Nephron progenitor cell (in vitro differentiated cells): ENCODE measurements at regions not wholly inside any gene's neighbourhood (a gene's known extent, or its start where the extent isn't known, plus 50 kb on each side); places are given as distances from the start of the nearest gene placed in this dataset.

Experiments
- DNase-seq: peaks from one replicate; pipeline ENCODE4 v3.0.0; 2021
- H3K27ac Mint-ChIP-seq: 2 replicates; pipeline ENCODE4 v1.8.0; 2021; ENCODE audit warnings: mild to moderate bottlenecking, moderate library complexity, mixed read lengths
- H3K27me3 Mint-ChIP-seq: 2 replicates; pipeline ENCODE4 v1.8.0; 2021; ENCODE audit warnings: mild to moderate bottlenecking, low read depth, mixed read lengths; ENCODE audit not compliant: poor library complexity
- H3K36me3 Mint-ChIP-seq: 2 replicates; pipeline ENCODE4 v1.8.0; 2021; ENCODE audit warnings: low read depth, mixed read lengths
- H3K4me1 Mint-ChIP-seq: 2 replicates; pipeline ENCODE4 v1.8.0; 2021; ENCODE audit warnings: mixed read lengths
- H3K4me3 Mint-ChIP-seq: 2 replicates; pipeline ENCODE4 v1.8.0; 2021; ENCODE audit warnings: mild to moderate bottlenecking, moderate library complexity, mixed read lengths
- H3K9me3 Mint-ChIP-seq: 2 replicates; pipeline ENCODE4 v1.8.0; 2021; ENCODE audit warnings: mild to moderate bottlenecking, moderate library complexity, mixed read lengths
- CTCF ChIP-seq: fragments of 200-600 bp; sonication (generic); IDR thresholded peaks from 2 replicates; pipeline ENCODE4 v1.5.0; 2021; ENCODE audit warnings: antibody characterized with exemption

GRCh38 chr7:123293710-123294109 lies 93.9 kb upstream of the SLC13A1 start:
- Mint-ChIP-seq H3K4me1 (no peaks in the 10 kb centered on the region), H3K27ac (no peak overlapping the region), H3K27me3 (no peaks in the 10 kb centered on the region), H3K9me3 (no peaks in the 10 kb centered on the region), H3K4me3 (no peak overlapping the region), H3K36me3 (no peaks in the 10 kb centered on the region)
- no peak for TF ChIP-seq CTCF
- no peak for DNase-seq

- no peak for DNase-seq
- H3K27me3 Mint-ChIP-seq, result no peaks in the 10 kb centered on the region
- H3K4me3 Mint-ChIP-seq, result no peak overlapping the region
- no peaks in the 10 kb centered on the region for H3K36me3 Mint-ChIP-seq
- TF ChIP-seq CTCF, result no peak
- no peaks in the 10 kb centered on the region for H3K9me3 Mint-ChIP-seq
- no peaks in the 10 kb centered on the region for H3K4me1 Mint-ChIP-seq
- no peak overlapping the region for H3K27ac Mint-ChIP-seq
Measured at GRCh38 chr7:123292227-123292626, 92.5 kb upstream of the SLC13A1 start.

- no peak for TF ChIP-seq CTCF
- DNase-seq, result no peak
- Mint-ChIP-seq H3K27me3 (no peaks in the 10 kb centered on the region), H3K4me1 (no peaks in the 10 kb centered on the region), H3K4me3 (no peak overlapping the region), H3K27ac (no peak overlapping the region), H3K36me3 (no peaks in the 10 kb centered on the region), H3K9me3 (no peaks in the 10 kb centered on the region)
Measured at GRCh38 chr7:123289200-123289599, 89.4 kb upstream of the SLC13A1 start.

- H3K4me1 Mint-ChIP-seq, result no peaks in the 10 kb centered on the region
- no peak overlapping the region for H3K27ac Mint-ChIP-seq
- H3K9me3 Mint-ChIP-seq, result no peaks in the 10 kb centered on the region
- no peak overlapping the region for H3K4me3 Mint-ChIP-seq
- no peak for DNase-seq
- H3K36me3 Mint-ChIP-seq, result no peaks in the 10 kb centered on the region
- H3K27me3 Mint-ChIP-seq, result no peaks in the 10 kb centered on the region
- no peak for TF ChIP-seq CTCF
Measured at GRCh38 chr7:123285076-123285700, 85.4 kb upstream of the SLC13A1 start.

- no peak overlapping the region for H3K4me3 Mint-ChIP-seq
- DNase-seq, result no peak
- no peak for TF ChIP-seq CTCF
- no peaks in the 10 kb centered on the region for H3K36me3 Mint-ChIP-seq
- no peaks in the 10 kb centered on the region for H3K27me3 Mint-ChIP-seq
- no peak overlapping the region for H3K27ac Mint-ChIP-seq
- H3K4me1 Mint-ChIP-seq, result no peaks in the 10 kb centered on the region
- no peaks in the 10 kb centered on the region for H3K9me3 Mint-ChIP-seq
Measured at GRCh38 chr7:123283373-123283772, 83.6 kb upstream of the SLC13A1 start.

- Mint-ChIP-seq H3K9me3 (no peaks in the 10 kb centered on the region), H3K4me1 (no peaks in the 10 kb centered on the region), H3K27ac (no peak overlapping the region), H3K4me3 (no peak overlapping the region), H3K36me3 (no peaks in the 10 kb centered on the region), H3K27me3 (no peaks in the 10 kb centered on the region)
- no peak for TF ChIP-seq CTCF
- no peak for DNase-seq
Measured at GRCh38 chr7:123282181-123282580, 82.4 kb upstream of the SLC13A1 start.
